ENCODE measurements at regions not wholly inside any gene's neighbourhood (a gene's known extent, or its start where the extent isn't known, plus 50 kb on each side); places are given as distances from the start of the nearest gene placed in this dataset.

DNA sequence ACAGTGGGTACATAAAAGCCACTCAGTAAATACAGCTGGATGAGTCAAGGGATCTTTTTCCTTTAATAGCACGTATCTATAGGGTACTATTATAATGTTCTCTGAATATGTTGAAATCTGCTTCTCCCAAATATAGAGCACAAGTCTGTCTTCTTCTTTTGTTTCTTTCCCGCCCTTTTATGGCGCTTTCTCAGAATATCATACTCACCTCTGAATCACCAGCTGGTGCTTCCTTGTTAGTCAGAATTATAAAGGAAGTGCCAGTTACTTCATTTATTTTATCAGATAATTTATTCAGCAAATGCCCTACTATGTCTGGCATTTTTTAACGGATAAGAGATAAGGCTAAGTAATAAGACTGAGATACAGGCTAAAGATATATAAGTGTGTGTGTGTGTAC lies 772.9 kb downstream of the SORCS3 start:
- intact Hi-C loops (cut with micrococcal nuclease), result no loop called here
- Mint-ChIP-seq H3K27me3 (no peaks in the 10 kb centered on the region), H3K4me1 (no peaks in the 10 kb centered on the region), H3K27ac (no peak overlapping the region), H3K9me3 (ENCODE audit: insufficient read depth) (peaks cover 5% of the 10 kb centered on the region), H3K4me3 (no peak overlapping the region)
- Histone ChIP-seq H2AFZ (ENCODE audit: insufficient read depth, low read depth, low read length, poor library complexity, severe bottlenecking) (no peak overlapping the region), H3K27me3 (replicated peaks in 1 of 4; ENCODE audit: control extremely low read depth in 1 of 4, control insufficient read depth in 3 of 4, insufficient read depth in 4 of 4, low read length in 3 of 4) (no peaks in the 10 kb centered on the region), H3K79me2 (ENCODE audit: control insufficient read depth, insufficient read depth, low read length) (no peaks in the 10 kb centered on the region), H3K4me3 (ENCODE audit: control extremely low read depth in 1 of 5, extremely low read depth in 1 of 5, insufficient read depth in 1 of 5, low read depth in 2 of 5, low read length in 4 of 5) (no peak overlapping the region), H3K9ac (ENCODE audit: low read length) (no peak overlapping the region), H4K20me1 (ENCODE audit: control insufficient read depth, insufficient read depth, low read length, poor library complexity, severe bottlenecking) (no peaks in the 10 kb centered on the region), H3K9me3 (ENCODE audit: control extremely low read depth in 1 of 3, control insufficient read depth in 2 of 3, insufficient read depth in 1 of 3, low read length in 2 of 3) (no peaks in the 10 kb centered on the region), H3K36me3 (replicated peaks in 1 of 2; ENCODE audit: control extremely low read depth in 1 of 2, control insufficient read depth in 1 of 2, extremely low read depth in 1 of 2, insufficient read depth in 2 of 2, low read length in 1 of 2) (no peaks in the 10 kb centered on the region), H3K4me2 (replicated peaks; ENCODE audit: low read depth, low read length, poor library complexity, severe bottlenecking) (no peak overlapping the region), H3K27ac (ENCODE audit: low read length in 2 of 2) (no peak overlapping the region), H3K4me1 (ENCODE audit: control insufficient read depth in 2 of 2, insufficient read depth in 2 of 2, low read length in 2 of 2) (no peaks in the 10 kb centered on the region)
- WGBS (ENCODE audit: insufficient coverage), result no CpG with 5 or more reads among the region's 4 CpGs
- no peak for ATAC-seq (ENCODE audit: low read depth)
- TF ChIP-seq, protein P1, sequence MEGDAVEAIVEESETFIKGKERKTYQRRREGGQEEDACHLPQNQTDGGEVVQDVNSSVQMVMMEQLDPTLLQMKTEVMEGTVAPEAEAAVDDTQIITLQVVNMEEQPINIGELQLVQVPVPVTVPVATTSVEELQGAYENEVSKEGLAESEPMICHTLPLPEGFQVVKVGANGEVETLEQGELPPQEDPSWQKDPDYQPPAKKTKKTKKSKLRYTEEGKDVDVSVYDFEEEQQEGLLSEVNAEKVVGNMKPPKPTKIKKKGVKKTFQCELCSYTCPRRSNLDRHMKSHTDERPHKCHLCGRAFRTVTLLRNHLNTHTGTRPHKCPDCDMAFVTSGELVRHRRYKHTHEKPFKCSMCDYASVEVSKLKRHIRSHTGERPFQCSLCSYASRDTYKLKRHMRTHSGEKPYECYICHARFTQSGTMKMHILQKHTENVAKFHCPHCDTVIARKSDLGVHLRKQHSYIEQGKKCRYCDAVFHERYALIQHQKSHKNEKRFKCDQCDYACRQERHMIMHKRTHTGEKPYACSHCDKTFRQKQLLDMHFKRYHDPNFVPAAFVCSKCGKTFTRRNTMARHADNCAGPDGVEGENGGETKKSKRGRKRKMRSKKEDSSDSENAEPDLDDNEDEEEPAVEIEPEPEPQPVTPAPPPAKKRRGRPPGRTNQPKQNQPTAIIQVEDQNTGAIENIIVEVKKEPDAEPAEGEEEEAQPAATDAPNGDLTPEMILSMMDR (IDR thresholded peaks at IDR 0.05), result no peak
- no peak for TF ChIP-seq EZH2 (IDR thresholded peaks at IDR 0.05; ENCODE audit: borderline replicate concordance, insufficient read depth, low read depth, low read length, poor library complexity, severe bottlenecking)
- no peak for DNase-seq
- POLR2A ChIA-PET, result no interaction called here
- CTCF ChIA-PET, result no interaction called here

DNA sequence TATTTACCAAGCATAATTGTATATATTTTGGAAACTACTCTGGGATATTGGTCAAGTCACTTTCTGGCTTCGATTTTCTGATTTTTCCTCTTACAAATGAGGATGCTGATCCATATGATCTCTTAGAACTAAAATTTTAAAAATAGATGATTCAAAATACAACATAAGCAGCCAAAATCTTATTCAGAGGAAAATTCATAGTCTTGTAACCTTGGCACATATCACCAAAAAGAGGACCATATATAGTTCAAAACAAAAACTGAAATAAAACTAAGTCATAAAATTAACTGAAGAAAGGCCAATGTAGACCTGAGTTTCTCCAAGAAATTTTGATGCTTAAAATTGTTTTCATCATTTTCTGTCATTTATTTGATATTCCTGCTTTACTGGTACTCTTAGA lies 768.3 kb downstream of the SORCS3 start:
- ATAC-seq (ENCODE audit: low read depth) (no peak), DNase-seq (no peak)
- H3K4me1 ChIP-seq (ENCODE audit: control insufficient read depth in 2 of 2, insufficient read depth in 2 of 2, low read length in 2 of 2), result no peaks in the 10 kb centered on the region
- no CpG with 5 or more reads among the region's 1 CpG for WGBS (ENCODE audit: insufficient coverage)
- TF ChIP-seq, protein P1 (IDR thresholded peaks at IDR 0.05), result no peak
- TF ChIP-seq EZH2 (IDR thresholded peaks at IDR 0.05; ENCODE audit: borderline replicate concordance, insufficient read depth, low read depth, low read length, poor library complexity, severe bottlenecking), result no peak
- no peaks in the 10 kb centered on the region for H3K36me3 ChIP-seq (replicated peaks in 1 of 2; ENCODE audit: control extremely low read depth in 1 of 2, control insufficient read depth in 1 of 2, extremely low read depth in 1 of 2, insufficient read depth in 2 of 2, low read length in 1 of 2)
- ChIA-PET CTCF (no interaction called here), POLR2A (no interaction called here)
- Mint-ChIP-seq H3K4me1 (no peaks in the 10 kb centered on the region), H3K27ac (no peak overlapping the region), H3K4me3 (no peak overlapping the region), H3K9me3 (ENCODE audit: insufficient read depth) (no peaks in the 10 kb centered on the region), H3K27me3 (no peaks in the 10 kb centered on the region)
- H3K9ac ChIP-seq (ENCODE audit: low read length), result no peak overlapping the region
- no peak overlapping the region for H3K4me3 ChIP-seq (ENCODE audit: control extremely low read depth in 1 of 5, extremely low read depth in 1 of 5, insufficient read depth in 1 of 5, low read depth in 2 of 5, low read length in 4 of 5)
- no peak overlapping the region for H2AFZ ChIP-seq (ENCODE audit: insufficient read depth, low read depth, low read length, poor library complexity, severe bottlenecking)
- no peaks in the 10 kb centered on the region for H3K79me2 ChIP-seq (ENCODE audit: control insufficient read depth, insufficient read depth, low read length)
- H3K4me2 ChIP-seq (replicated peaks; ENCODE audit: low read depth, low read length, poor library complexity, severe bottlenecking), result no peak overlapping the region
- no peaks in the 10 kb centered on the region for H4K20me1 ChIP-seq (ENCODE audit: control insufficient read depth, insufficient read depth, low read length, poor library complexity, severe bottlenecking)
- no peak overlapping the region for H3K27ac ChIP-seq (ENCODE audit: low read length in 2 of 2)
- intact Hi-C loops (cut with micrococcal nuclease), result no loop called here
- H3K27me3 ChIP-seq (replicated peaks in 1 of 4; ENCODE audit: control extremely low read depth in 1 of 4, control insufficient read depth in 3 of 4, insufficient read depth in 4 of 4, low read length in 3 of 4), result no peaks in the 10 kb centered on the region
- H3K9me3 ChIP-seq (ENCODE audit: control extremely low read depth in 1 of 3, control insufficient read depth in 2 of 3, insufficient read depth in 1 of 3, low read length in 2 of 3), result no peaks in the 10 kb centered on the region

Measured in B cell (primary cell).